ENCODE measurements at regions not wholly inside any gene's neighbourhood (a gene's known extent, or its start where the extent isn't known, plus 50 kb on each side); places are given as distances from the start of the nearest gene placed in this dataset.
"Not testable (repeated sequence)": the region's sequence is repeated elsewhere in the genome, so short reads cannot be mapped to it uniquely, and the experiment has no call there.

DNA sequence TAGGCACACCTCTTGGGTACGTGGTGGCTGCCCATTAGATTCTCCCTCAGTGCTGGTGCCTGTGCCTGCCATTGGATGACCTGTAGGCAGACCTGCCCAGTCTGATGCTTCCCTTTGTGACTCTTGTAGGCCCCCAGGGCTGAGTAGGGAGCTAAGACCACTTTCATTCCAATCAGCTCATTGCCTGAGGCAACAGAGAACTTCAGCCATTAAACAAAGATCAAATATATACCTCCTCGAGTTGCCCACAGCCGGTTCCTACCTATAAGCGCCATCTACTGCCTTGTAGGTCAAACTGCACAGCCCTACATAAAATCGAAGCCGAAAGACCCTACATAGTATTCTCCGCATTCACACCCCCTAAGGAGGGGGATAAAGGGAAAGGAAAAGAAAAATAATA lies 184.6 kb downstream of the ETAA1 start:
- Histone ChIP-seq H3K36me3 (ENCODE audit: control insufficient read depth, insufficient read depth, low read length) (no peaks in the 10 kb centered on the region), H3K4me3 (ENCODE audit: low read depth, low read length) (no peak overlapping the region), H3K27me3 (ENCODE audit: control insufficient read depth, insufficient read depth, low read length) (no peaks in the 10 kb centered on the region)
- TF ChIP-seq, protein P1, sequence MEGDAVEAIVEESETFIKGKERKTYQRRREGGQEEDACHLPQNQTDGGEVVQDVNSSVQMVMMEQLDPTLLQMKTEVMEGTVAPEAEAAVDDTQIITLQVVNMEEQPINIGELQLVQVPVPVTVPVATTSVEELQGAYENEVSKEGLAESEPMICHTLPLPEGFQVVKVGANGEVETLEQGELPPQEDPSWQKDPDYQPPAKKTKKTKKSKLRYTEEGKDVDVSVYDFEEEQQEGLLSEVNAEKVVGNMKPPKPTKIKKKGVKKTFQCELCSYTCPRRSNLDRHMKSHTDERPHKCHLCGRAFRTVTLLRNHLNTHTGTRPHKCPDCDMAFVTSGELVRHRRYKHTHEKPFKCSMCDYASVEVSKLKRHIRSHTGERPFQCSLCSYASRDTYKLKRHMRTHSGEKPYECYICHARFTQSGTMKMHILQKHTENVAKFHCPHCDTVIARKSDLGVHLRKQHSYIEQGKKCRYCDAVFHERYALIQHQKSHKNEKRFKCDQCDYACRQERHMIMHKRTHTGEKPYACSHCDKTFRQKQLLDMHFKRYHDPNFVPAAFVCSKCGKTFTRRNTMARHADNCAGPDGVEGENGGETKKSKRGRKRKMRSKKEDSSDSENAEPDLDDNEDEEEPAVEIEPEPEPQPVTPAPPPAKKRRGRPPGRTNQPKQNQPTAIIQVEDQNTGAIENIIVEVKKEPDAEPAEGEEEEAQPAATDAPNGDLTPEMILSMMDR (IDR thresholded peaks at IDR 0.05; ENCODE audit: insufficient read depth, low read length, poor library complexity, severe bottlenecking): peak; percentile 19
- no peak for DNase-seq (ENCODE audit: low read depth)

DNA sequence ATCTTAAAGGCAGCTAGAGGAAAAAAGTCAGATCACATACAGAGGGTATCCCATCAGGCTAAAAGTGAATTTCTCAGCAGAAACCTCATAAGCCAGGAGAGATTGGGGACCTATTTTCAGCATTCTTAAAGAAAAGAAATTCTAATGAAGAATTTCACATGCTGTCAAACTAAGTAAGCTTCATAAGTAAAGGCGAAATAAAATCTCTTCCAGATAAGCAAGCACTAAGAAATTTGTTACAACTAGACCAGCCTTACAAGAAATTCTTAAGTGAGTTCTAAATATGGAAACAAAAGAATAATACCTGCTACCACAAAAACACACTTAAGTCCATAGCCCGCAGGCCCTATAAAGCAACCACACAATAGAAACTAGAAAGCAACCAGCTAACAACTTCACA lies 186.1 kb downstream of the ETAA1 start:
- TF ChIP-seq, protein P1 (IDR thresholded peaks at IDR 0.05; ENCODE audit: insufficient read depth, low read length, poor library complexity, severe bottlenecking): no peak
- no peak for DNase-seq (ENCODE audit: low read depth)
- Histone ChIP-seq H3K4me3 (ENCODE audit: low read depth, low read length) (no peak overlapping the region), H3K36me3 (ENCODE audit: control insufficient read depth, insufficient read depth, low read length) (no peaks in the 10 kb centered on the region), H3K27me3 (ENCODE audit: control insufficient read depth, insufficient read depth, low read length) (no peaks in the 10 kb centered on the region)

DNA sequence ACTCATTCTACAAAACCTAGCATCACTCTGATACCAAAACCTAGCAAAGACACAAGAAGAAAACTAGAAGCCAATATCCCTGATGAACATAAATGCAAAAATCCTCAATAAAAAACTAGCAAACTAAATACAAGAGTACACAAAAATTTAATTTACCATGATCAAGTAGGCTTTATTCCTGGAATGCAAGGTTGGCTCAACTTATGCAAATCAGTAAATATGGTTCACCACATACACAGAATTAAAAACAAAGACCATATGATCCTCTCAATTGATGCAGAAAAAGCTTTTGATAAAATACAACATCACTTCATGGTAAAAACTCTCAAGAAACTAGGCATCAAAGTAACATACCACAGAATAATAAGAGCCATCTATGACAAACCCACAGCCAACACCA lies 188.3 kb downstream of the ETAA1 start:
- no peaks in the 10 kb centered on the region for H3K27me3 ChIP-seq (ENCODE audit: control insufficient read depth, insufficient read depth, low read length)
- TF ChIP-seq, protein P1 (IDR thresholded peaks at IDR 0.05; ENCODE audit: insufficient read depth, low read length, poor library complexity, severe bottlenecking): no peak
- no peaks in the 10 kb centered on the region for H3K36me3 ChIP-seq (ENCODE audit: control insufficient read depth, insufficient read depth, low read length)
- H3K4me3 ChIP-seq (ENCODE audit: low read depth, low read length): no peak overlapping the region
- DNase-seq (ENCODE audit: low read depth): no peak

DNA sequence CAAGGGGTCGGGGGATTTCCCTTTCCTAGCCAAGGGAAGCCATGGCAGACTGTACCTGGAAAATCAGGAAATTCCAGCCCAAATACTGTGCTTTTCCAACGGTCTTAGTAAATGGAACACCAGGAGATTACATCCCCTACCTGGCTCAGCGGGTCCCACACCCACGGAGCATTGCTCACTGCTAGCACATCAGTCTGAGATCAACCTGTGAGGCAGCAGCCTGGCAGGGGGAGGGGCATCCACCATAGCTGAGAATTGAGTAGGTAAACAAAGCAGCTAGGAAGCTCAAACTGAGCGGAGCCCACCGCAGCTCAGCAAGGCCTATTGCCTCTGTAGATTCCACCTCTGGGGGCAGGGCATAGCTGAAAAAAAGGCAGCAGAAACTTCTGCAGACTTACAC lies 192.0 kb downstream of the ETAA1 start:
- H3K36me3 ChIP-seq (ENCODE audit: control insufficient read depth, insufficient read depth, low read length); H3K4me3 ChIP-seq (ENCODE audit: low read depth, low read length): not testable (repeated sequence)

DNA sequence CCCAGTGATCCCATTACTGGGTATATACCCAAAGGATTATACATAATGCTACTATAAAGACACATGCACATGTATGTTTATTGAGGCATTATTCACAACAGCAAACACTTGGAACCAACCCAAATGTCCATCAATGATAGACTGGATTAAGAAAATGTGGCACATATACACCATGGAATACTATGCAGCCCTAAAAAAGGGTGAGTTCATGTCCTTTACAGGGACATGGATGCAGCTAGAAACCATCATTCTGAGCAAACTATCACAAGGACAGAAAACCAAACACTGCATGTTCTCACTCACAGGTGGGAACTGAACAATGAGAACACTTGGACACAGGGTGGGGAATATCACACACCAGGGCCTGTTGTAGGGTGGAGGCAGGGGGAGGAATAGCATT lies 197.4 kb downstream of the ETAA1 start:
- H3K4me3 ChIP-seq (ENCODE audit: low read depth, low read length); H3K36me3 ChIP-seq (ENCODE audit: control insufficient read depth, insufficient read depth, low read length); H3K27me3 ChIP-seq (ENCODE audit: control insufficient read depth, insufficient read depth, low read length); DNase-seq (ENCODE audit: low read depth): not testable (repeated sequence)

More for the DNA sequence above, 192.0 kb downstream of the ETAA1 start:
- not testable (repeated sequence) for H3K27me3 ChIP-seq (ENCODE audit: control insufficient read depth, insufficient read depth, low read length); DNase-seq (ENCODE audit: low read depth)

DNA sequence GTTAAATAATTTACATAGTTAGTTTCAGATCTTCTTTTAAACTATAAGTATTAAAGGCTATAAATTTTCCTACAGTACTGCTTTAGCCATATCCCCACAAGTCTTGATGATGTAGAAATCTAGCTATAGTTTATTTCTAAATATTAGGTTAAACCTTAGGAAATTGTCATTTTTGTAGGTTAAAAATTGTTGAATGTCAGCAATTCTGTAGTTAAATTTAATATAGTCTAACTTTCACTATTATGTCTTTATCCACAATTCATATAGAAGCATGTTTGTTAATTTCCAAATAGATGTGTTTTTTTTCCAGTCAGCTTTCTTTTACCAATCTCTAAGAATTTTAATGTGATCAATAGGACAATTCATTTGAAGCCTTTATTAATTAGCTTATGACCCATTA lies 199.7 kb downstream of the ETAA1 start:
- H3K27me3 ChIP-seq (ENCODE audit: control insufficient read depth, insufficient read depth, low read length): no peaks in the 10 kb centered on the region
- H3K36me3 ChIP-seq (ENCODE audit: control insufficient read depth, insufficient read depth, low read length): no peaks in the 10 kb centered on the region
- TF ChIP-seq, protein P1 (IDR thresholded peaks at IDR 0.05; ENCODE audit: insufficient read depth, low read length, poor library complexity, severe bottlenecking): no peak
- no peak overlapping the region for H3K4me3 ChIP-seq (ENCODE audit: low read depth, low read length)
- no peak for DNase-seq (ENCODE audit: low read depth)

DNA sequence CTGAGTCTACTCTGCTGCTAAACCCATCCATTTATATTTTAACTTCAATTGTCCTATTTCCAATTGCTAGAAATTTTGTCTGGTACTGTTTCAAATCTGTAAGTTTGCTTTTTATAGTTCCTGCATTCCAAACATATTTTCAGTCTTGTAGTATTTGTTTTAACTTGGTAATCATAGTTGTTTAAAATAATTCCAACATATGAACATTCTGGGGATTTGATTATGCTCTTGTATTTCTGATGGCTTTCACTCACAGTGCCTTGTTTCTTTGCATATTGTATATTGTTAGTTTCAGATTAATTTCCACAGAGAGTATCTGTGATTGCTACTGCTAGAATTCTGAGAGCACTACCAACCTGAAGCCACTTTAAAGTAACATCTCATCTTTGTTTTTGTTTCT lies 202.4 kb downstream of the ETAA1 start:
- no peak for DNase-seq (ENCODE audit: low read depth)

More for the DNA sequence above, 202.4 kb downstream of the ETAA1 start:
- Histone ChIP-seq H3K36me3 (ENCODE audit: control insufficient read depth, insufficient read depth, low read length) (no peaks in the 10 kb centered on the region), H3K27me3 (ENCODE audit: control insufficient read depth, insufficient read depth, low read length) (no peaks in the 10 kb centered on the region), H3K4me3 (ENCODE audit: low read depth, low read length) (no peak overlapping the region)
- TF ChIP-seq, protein P1 (IDR thresholded peaks at IDR 0.05; ENCODE audit: insufficient read depth, low read length, poor library complexity, severe bottlenecking): no peak
